GM18873 (cell line): ENCODE measurements at regions not wholly inside any gene's neighbourhood (a gene's known extent, or its start where the extent isn't known, plus 50 kb on each side); places are given as distances from the start of the nearest gene placed in this dataset.
"Not testable (repeated sequence)": the region's sequence is repeated elsewhere in the genome, so short reads cannot be mapped to it uniquely, and the experiment has no call there.

ENCODE experiments used
- ATAC-seq: cut with Tn5 transposase; IDR thresholded peaks from one replicate; pipeline ENCODE4 v1.9.1; 2021; ENCODE audit warnings: mild to moderate bottlenecking, moderate library complexity, moderate number of reproducible peaks; ENCODE audit not compliant: unreplicated experiment, low FRiP score

- ATAC-seq: no peak
These were observed 160.9 kb downstream of the EDEM1 start for GRCh38 chr3:5348229-5348902.

GRCh38 chr3:5349343-5349742 lies 161.8 kb downstream of the EDEM1 start:
- ATAC-seq: no peak

DNA sequence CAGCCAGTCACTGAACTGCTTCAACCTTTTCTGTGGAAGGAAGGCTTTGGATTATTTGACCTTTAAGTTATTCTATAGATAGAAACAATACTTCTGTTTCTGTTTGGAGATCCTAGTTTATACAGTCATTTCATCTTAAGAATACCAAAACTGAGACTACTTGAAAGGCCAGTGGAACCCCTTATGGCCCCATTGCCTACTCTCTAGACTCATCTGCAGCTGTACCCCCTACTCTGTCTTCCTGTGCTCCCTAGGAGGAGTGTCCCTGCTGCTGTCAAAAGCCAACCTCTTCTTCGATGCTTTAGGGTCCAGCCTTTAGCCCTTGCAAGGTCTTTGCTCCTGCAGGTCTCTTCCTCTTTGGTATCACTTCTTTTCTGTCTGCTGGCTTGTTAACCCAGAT lies 169.6 kb downstream of the EDEM1 start:
- ATAC-seq: no peak

- ATAC-seq: no peak
These were observed 171.4 kb downstream of the EDEM1 start for GRCh38 chr3:5358911-5359310.

DNA sequence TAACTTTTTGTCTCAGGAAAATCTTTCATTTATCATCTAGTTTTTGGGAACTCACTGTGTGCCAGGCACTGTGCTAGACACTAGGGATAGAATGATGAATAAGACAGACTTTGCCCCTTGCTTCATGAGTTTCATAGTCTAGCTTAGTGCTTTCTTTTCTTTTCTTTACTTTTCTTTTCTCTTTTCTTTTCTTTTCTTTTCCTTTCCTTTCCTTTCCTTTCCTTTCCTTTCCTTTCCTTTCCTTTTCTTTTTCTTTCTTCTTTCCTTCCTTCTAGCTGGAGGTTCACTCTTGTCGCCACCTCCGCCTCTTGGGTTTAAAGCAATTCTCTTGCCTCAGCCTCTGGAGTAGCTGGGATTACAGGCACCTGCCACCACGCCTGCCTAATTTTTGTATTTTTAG lies 172.9 kb downstream of the EDEM1 start:
- no peak for ATAC-seq

DNA sequence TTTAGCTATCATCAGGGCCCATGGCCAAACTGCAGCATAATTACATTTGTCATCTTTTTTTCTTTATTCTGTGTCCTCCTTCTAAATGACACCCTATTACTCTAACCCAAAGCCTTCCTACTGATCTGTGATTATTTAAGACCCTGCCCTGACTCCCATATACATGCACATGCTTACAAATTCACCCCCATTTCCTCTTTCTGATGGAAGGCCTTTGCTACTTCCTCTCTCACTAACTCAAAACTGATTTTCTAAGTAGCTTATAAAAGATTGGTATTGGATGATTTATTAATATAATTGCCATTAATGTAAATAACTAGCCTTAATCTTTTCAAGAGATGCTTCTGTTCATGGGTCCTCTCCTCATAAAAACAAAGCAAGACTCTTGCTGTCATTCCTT lies 179.2 kb downstream of the EDEM1 start:
- ATAC-seq: no peak

GRCh38 chr3:5371555-5371954 lies 184.0 kb downstream of the EDEM1 start:
- ATAC-seq: not testable (repeated sequence)

GRCh38 chr3:5376761-5377160 lies 189.3 kb downstream of the EDEM1 start:
- ATAC-seq: no peak

- not testable (repeated sequence) for ATAC-seq
These were observed 191.8 kb downstream of the EDEM1 start for GRCh38 chr3:5379266-5379665.

GRCh38 chr3:5383486-5384263 lies 196.2 kb downstream of the EDEM1 start:
- ATAC-seq: not testable (repeated sequence)

DNA sequence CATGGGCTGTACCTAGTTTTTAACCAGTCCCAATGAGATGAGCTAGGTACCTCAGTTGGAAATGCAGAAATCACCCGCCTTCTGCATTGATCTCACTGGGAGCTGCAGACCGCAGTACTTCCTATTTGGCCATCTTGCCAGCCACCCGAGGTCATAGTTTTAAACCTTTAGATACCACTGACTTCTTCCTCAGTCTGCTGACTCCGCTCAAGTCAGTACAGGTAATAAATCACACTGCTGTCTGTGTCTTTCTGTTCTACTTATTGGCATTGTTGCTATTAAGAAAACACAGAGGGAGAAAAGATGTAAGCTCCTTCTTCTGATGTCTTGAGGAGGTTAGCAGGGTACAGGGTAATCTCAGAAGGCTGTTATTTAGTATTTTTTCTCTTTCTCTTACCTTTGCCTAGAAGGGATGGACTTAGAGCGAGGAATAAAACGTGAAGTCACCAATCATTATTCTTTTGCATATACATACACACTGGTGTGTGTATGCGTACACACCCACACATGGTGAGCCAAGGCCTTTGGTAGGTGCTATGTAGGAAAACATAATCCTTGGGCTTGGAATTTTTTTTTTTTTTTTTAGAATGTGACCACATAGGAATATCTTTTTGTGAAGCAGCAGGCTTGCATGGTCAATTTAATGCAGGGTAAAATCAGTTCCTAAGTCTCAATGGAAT lies 197.2 kb downstream of the EDEM1 start:
- ATAC-seq: no peak

DNA sequence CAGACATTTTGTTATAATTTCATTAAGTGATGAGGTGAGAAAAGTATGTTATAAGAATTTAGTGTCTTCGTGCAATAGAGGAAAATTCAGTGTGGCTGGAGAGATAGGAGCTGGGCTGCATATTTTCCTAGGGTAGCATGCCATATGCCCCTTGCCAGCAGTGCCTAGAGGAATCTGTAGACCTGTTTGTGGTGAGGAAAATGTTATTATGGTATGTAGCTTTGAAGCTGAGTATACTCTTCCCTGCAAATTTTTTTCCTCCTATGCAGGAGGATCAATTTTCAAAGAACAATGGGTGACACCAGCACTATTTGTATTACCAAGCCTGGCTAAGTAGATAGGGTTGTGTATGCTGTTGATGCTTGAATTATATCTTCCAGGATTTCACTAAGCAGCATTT lies 200.6 kb downstream of the EDEM1 start:
- ATAC-seq: no peak

DNA sequence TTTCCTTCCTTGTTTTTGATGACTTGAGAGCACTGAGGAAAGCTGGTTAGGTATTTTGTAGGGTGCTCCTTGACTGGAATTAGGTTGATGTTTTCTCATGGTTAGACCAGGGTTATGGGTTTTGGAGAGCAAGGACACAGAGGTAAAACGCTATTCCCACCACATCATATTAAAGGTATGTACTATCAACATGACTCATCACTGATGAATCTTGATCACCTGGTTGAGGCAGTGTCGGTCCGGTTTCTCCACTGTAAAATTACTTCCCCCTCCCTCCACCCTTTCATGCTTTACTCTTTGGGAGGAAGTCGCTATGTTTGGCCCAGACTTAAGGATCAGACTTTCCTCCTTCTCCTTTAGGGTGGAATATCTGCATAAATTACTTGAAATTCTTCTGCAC lies 201.6 kb downstream of the EDEM1 start:
- no peak for ATAC-seq

- no peak for ATAC-seq
These were observed 202.7 kb downstream of the EDEM1 start for GRCh38 chr3:5390221-5390620.

DNA sequence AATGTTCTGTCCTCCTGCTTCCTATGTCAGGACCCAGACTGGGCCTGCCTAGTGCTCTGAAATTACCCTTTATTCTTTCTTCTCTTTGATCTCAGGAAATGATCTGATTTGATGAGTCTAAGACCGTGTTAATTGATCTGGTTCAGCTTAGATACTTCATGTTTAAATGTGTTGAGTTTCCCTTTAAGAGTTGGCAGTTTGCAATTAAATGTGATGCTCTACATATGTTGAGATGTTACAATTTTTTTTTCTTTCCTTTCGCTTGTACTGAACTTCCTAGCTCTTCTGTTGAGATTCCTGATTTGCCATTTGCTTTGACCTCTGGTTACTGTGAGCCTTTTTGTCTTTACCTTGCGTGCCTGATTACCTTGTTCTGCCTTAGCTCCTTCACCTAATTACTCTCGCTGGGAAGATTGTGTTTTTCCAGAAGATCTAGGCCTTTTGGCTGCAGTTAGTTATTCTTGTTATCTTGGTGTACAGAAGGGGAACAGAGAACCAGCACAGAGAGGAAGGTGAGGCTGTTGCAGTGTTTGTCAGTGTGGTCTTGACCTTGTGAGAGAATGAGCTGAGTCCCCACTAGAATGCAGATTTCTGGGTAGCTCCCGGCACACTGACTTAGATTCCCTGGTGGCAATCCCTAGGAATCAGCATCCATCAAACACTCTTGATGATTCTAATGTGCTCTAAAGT lies 203.6 kb downstream of the EDEM1 start:
- no peak for ATAC-seq

- no peak for ATAC-seq
These were observed 213.5 kb downstream of the EDEM1 start for GRCh38 chr3:5401002-5401401.

- ATAC-seq: no peak
These were observed 217.2 kb downstream of the EDEM1 start for GRCh38 chr3:5404718-5405117.

GRCh38 chr3:5411786-5412185 lies 224.3 kb downstream of the EDEM1 start:
- ATAC-seq: no peak

DNA sequence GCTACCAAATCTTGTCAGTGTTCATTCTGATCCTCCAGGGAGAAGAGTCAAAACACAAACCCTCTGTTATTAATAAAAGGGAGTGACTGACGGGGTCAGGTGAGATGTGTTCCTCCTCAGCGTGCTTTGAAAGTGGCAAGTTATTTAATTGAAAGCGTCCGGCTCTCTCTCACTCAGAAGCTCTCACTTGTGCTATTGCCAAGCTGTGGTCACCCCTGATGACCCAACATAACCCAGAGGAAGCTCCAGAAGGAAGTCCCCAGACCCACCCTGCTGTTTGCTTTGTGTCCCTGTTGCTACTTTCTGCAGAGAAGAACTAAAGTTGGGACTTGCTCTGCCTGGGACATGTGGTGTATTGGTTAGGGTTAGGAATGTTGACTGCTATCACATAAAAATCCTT lies 235.6 kb downstream of the EDEM1 start:
- ATAC-seq: no peak

DNA sequence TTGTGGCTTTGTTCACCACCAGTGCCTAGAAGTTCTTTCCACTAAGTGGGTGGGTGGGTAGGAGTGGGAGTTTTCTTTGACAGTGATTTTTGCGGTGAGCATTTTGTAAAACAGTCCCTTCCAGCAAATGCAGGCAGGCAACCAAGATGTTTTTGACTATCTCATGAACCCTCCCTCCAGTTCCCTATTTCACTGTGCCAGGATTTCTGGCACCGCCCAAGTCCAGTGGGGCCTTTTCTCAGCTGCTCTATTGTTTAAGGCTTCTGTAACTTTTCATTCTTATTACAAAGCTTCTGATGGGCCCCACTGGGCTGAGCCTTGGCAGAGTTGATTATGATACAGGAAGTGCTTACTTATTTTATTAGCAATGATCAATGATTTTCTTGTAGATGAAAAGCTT lies 236.0 kb downstream of the EDEM1 start:
- no peak for ATAC-seq

GRCh38 chr3:5425371-5425770 lies 237.9 kb downstream of the EDEM1 start:
- no peak for ATAC-seq
